Testis (tissue), 2 donors: ENCODE measurements at regions not wholly inside any gene's neighbourhood (a gene's known extent, or its start where the extent isn't known, plus 50 kb on each side); places are given as distances from the start of the nearest gene placed in this dataset.

Experiments used
- DNase-seq: peaks from one replicate; pipeline ENCODE4 v3.0.0-alpha.2; 2019
- H3K27ac ChIP-seq, 2 donors: fragments of 200-600 bp; sonication (generic); one replicate each; pipeline ENCODE4 v1.5.1; 2019
- H3K27me3 ChIP-seq: fragments of 200-600 bp; sonication (generic); one replicate; pipeline ENCODE4 v1.5.1; 2019
- H3K36me3 ChIP-seq: fragments of 200-600 bp; sonication (generic); one replicate; pipeline ENCODE4 v1.5.1; 2017; ENCODE audit warnings: low read depth; ENCODE audit errors: missing control alignments
- H3K4me1 ChIP-seq: fragments of 200-600 bp; sonication (generic); one replicate; pipeline ENCODE4 v1.5.1; 2019
- H3K4me3 ChIP-seq, 2 donors: fragments of 200-600 bp; sonication (generic); one replicate each; pipeline ENCODE4 v1.5.1; 2017 to 2019
- H3K9me3 ChIP-seq: fragments of 200-600 bp; sonication (generic); one replicate; pipeline ENCODE4 v1.5.1; 2017
- CTCF ChIP-seq, 3 experiments: fragments of 450-650 bp in 2 of 3; fragments of 200-600 bp in 1 of 3; sonication (generic) in 1 of 3; IDR thresholded peaks; one replicate each; pipeline ENCODE4 v1.5.1; 2016 to 2019; ENCODE audit warnings: antibody characterized with exemption in 3 of 3, mild to moderate bottlenecking in 2 of 3, moderate library complexity in 1 of 3
- POLR2A ChIP-seq: fragments of 450-650 bp; IDR thresholded peaks from one replicate; pipeline ENCODE4 v1.6.1; 2017; ENCODE audit warnings: antibody characterized with exemption, mild to moderate bottlenecking, moderate library complexity
- WGBS, 2 donors: methylation state at CpG; one replicate each; pipeline ENCODE4 v1.1.5; 2018; 5-methylcytosine and 5-hydroxymethylcytosine counted together
- intact Hi-C: fragments of 100-400 bp; cut with DNase I; formaldehyde crosslinking; loops from one replicate; pipeline ENCODE4 v1.15.1; 2023; ENCODE audit warnings: low total_unique reads

GRCh38 chr12:86647800-86648199 is 391.6 kb upstream of the MGAT4C start:
- no peak for TF ChIP-seq POLR2A
- DNase-seq, result no peak
- Histone ChIP-seq H3K9me3 (no peaks in the 10 kb centered on the region), H3K36me3 (no peaks in the 10 kb centered on the region), H3K27ac (no peak overlapping the region), H3K27me3 (no peaks in the 10 kb centered on the region), H3K4me1 (no peaks in the 10 kb centered on the region), H3K4me3 (no peak overlapping the region)
- 71 to 78% methylated on average over 2 of the region's 2 CpGs for WGBS, 2 donors
- intact Hi-C loops, result no loop called here

DNA sequence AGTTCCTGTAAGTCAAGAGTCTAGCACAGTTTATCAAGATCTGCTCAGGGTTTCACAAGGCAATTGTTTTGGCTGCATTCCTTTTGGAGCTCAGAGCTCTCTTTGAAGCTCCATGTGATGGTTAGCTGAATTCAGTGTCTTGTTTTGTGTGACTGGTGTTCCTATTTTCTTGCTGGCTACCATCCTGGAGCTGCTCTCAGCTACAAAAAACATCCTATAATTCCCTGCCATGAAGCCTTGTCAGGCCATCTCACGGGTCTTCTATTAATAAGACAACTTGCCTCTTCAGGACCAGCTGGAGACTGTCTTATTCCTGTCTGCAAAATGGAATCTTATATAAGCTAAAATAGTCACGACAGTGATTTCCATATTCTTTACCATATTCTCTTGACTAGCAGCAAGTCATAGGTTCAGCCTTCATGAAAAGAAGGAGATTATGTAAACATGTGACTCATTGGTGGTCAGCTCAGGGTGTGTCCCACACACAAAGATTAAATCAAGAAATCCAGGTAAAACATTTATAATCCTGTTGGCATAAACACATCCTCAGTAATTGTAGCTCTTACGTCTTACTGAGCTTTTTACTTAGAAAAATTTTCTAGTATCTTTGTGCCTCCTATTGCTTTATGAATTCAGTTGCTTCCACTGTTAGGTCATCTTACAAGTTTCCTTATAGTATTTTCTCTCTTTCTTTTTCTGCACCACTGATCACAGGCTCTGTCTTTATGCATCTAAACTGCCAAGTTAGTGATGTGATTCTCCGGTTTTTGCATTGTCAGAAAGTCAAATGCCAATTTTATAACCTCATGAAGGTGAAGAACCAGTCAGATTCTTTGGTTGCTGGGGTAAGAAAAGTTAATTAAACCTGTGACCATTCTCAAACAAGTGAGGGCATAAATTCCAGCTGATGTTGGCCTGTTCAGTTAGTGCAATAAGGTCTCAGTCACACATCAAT is 378.5 kb upstream of the MGAT4C start:
- no peaks in the 10 kb centered on the region for H3K4me1 ChIP-seq
- no peak overlapping the region for H3K4me3 ChIP-seq
- H3K27me3 ChIP-seq, result no peaks in the 10 kb centered on the region
- DNase-seq, result no peak
- H3K27ac ChIP-seq, result no peak overlapping the region
- WGBS, 2 donors, result 72 to 78% methylated on average over 4 of the region's 4 CpGs
- no peaks in the 10 kb centered on the region for H3K36me3 ChIP-seq
- intact Hi-C loops, result no loop called here
- no peaks in the 10 kb centered on the region for H3K9me3 ChIP-seq
- TF ChIP-seq POLR2A (no peak), CTCF (IDR thresholded peaks at IDR 0.05) (no peak)

GRCh38 chr12:86627001-86627400 is 370.8 kb upstream of the MGAT4C start:
- intact Hi-C loops, result no loop called here
- H3K36me3 ChIP-seq, result no peaks in the 10 kb centered on the region
- no peak for DNase-seq
- WGBS, 2 donors, result 88% methylated on average over 3 of the region's 3 CpGs; no CpG with 5 or more reads in 1 of the 2 donors
- H3K4me1 ChIP-seq, result no peaks in the 10 kb centered on the region
- no peak overlapping the region for H3K27ac ChIP-seq
- no peak overlapping the region for H3K4me3 ChIP-seq
- H3K27me3 ChIP-seq, result no peaks in the 10 kb centered on the region
- TF ChIP-seq POLR2A, result no peak
- no peak for TF ChIP-seq CTCF (IDR thresholded peaks at IDR 0.05)
- H3K9me3 ChIP-seq, result no peaks in the 10 kb centered on the region

GRCh38 chr12:86623267-86623666 is 367.1 kb upstream of the MGAT4C start:
- Histone ChIP-seq H3K4me1 (no peaks in the 10 kb centered on the region), H3K27me3 (no peaks in the 10 kb centered on the region), H3K36me3 (no peaks in the 10 kb centered on the region), H3K9me3 (no peaks in the 10 kb centered on the region), H3K4me3 (no peak overlapping the region), H3K27ac (no peak overlapping the region)
- intact Hi-C loops, result no loop called here
- WGBS, 2 donors, result 77 to 85% methylated on average over 1 of the region's 1 CpG
- DNase-seq, result no peak
- no peak for TF ChIP-seq CTCF (IDR thresholded peaks at IDR 0.05)

GRCh38 chr12:86621957-86622356 is 365.8 kb upstream of the MGAT4C start:
- Histone ChIP-seq H3K4me1 (no peaks in the 10 kb centered on the region), H3K4me3 (no peak overlapping the region), H3K27me3 (no peaks in the 10 kb centered on the region), H3K36me3 (no peaks in the 10 kb centered on the region), H3K9me3 (no peaks in the 10 kb centered on the region), H3K27ac (no peak overlapping the region)
- no peak for DNase-seq
- intact Hi-C loops, result no loop called here
- TF ChIP-seq CTCF (IDR thresholded peaks at IDR 0.05) (no peak), POLR2A (no peak)
- WGBS, 2 donors, result 95 to 98% methylated on average over 2 of the region's 2 CpGs
